BE2C (cell line): ENCODE measurements at regions not wholly inside any gene's neighbourhood (a gene's known extent, or its start where the extent isn't known, plus 50 kb on each side); places are given as distances from the start of the nearest gene placed in this dataset.

ENCODE experiments used
- DNase-seq: peaks from one replicate; pipeline ENCODE4 v3.0.0-alpha.2; 2020
- H3K27me3 ChIP-seq: fragments of 250-450 bp; sonication (Bioruptor Pico); 2 replicates; pipeline ENCODE4 v1.5.1; 2020; ENCODE audit warnings: mild to moderate bottlenecking
- H3K36me3 ChIP-seq: fragments of 250-450 bp; sonication (Bioruptor Pico); 2 replicates; pipeline ENCODE4 v1.5.1; 2020; ENCODE audit warnings: mild to moderate bottlenecking
- H3K4me1 ChIP-seq: fragments of 250-450 bp; sonication (Bioruptor Pico); 2 replicates; pipeline ENCODE4 v1.5.1; 2020
- H3K4me3 ChIP-seq: 2 replicates; pipeline ENCODE4 v1.5.1; 2011; ENCODE audit warnings: low read depth, low read length
- H3K9me3 ChIP-seq: fragments of 250-450 bp; sonication (Bioruptor Pico); 2 replicates; pipeline ENCODE4 v1.5.1; 2020
- CTCF ChIP-seq: IDR thresholded peaks from 2 replicates; pipeline ENCODE4 v1.5.1; 2012; ENCODE audit warnings: mild to moderate bottlenecking, low read depth, low read length

GRCh38 chr10:6721480-6721879 is 141.4 kb upstream of the PRKCQ start:
- no peak for DNase-seq
- no peaks in the 10 kb centered on the region for H3K9me3 ChIP-seq
- H3K27me3 ChIP-seq = no peaks in the 10 kb centered on the region
- no peak for TF ChIP-seq CTCF
- no peak overlapping the region for H3K4me3 ChIP-seq
- H3K36me3 ChIP-seq = no peaks in the 10 kb centered on the region
- H3K4me1 ChIP-seq = no peaks in the 10 kb centered on the region

- Histone ChIP-seq H3K4me3 (no peak overlapping the region), H3K9me3 (no peaks in the 10 kb centered on the region), H3K36me3 (no peaks in the 10 kb centered on the region), H3K27me3 (no peaks in the 10 kb centered on the region), H3K4me1 (no peaks in the 10 kb centered on the region)
- TF ChIP-seq CTCF = no peak
- DNase-seq = no peak
Measured at GRCh38 chr10:6719561-6719960, 139.5 kb upstream of the PRKCQ start.

- DNase-seq = no peak
- TF ChIP-seq CTCF = no peak
Measured at GRCh38 chr10:6718550-6718949, 138.5 kb upstream of the PRKCQ start.

GRCh38 chr10:6716516-6716915 is 136.4 kb upstream of the PRKCQ start:
- H3K4me3 ChIP-seq = no peak overlapping the region
- H3K27me3 ChIP-seq = no peaks in the 10 kb centered on the region
- DNase-seq = no peak
- H3K36me3 ChIP-seq = no peaks in the 10 kb centered on the region
- TF ChIP-seq CTCF = no peak
- H3K9me3 ChIP-seq = no peaks in the 10 kb centered on the region
- H3K4me1 ChIP-seq = no peaks in the 10 kb centered on the region

More at GRCh38 chr10:6718550-6718949, 138.5 kb upstream of the PRKCQ start:
- Histone ChIP-seq H3K9me3 (no peaks in the 10 kb centered on the region), H3K4me3 (no peak overlapping the region), H3K36me3 (no peaks in the 10 kb centered on the region), H3K27me3 (no peaks in the 10 kb centered on the region), H3K4me1 (no peaks in the 10 kb centered on the region)

GRCh38 chr10:6713716-6714115 is 133.6 kb upstream of the PRKCQ start:
- no peaks in the 10 kb centered on the region for H3K36me3 ChIP-seq
- DNase-seq = no peak
- no peaks in the 10 kb centered on the region for H3K9me3 ChIP-seq
- H3K27me3 ChIP-seq = peaks cover 4% of the 10 kb centered on the region; the same call in 1 of the 2 replicates
- no peaks in the 10 kb centered on the region for H3K4me1 ChIP-seq
- no peak overlapping the region for H3K4me3 ChIP-seq
- no peak for TF ChIP-seq CTCF

GRCh38 chr10:6713120-6713519 is 133.0 kb upstream of the PRKCQ start:
- Histone ChIP-seq H3K4me1 (no peaks in the 10 kb centered on the region), H3K36me3 (no peaks in the 10 kb centered on the region), H3K9me3 (no peaks in the 10 kb centered on the region), H3K4me3 (no peak overlapping the region), H3K27me3 (peaks cover 4% of the 10 kb centered on the region; the same call in 1 of the 2 replicates)
- no peak for TF ChIP-seq CTCF
- DNase-seq = no peak
